ENCODE measurements at regions not wholly inside any gene's neighbourhood (a gene's known extent, or its start where the extent isn't known, plus 50 kb on each side); places are given as distances from the start of the nearest gene placed in this dataset.

DNA sequence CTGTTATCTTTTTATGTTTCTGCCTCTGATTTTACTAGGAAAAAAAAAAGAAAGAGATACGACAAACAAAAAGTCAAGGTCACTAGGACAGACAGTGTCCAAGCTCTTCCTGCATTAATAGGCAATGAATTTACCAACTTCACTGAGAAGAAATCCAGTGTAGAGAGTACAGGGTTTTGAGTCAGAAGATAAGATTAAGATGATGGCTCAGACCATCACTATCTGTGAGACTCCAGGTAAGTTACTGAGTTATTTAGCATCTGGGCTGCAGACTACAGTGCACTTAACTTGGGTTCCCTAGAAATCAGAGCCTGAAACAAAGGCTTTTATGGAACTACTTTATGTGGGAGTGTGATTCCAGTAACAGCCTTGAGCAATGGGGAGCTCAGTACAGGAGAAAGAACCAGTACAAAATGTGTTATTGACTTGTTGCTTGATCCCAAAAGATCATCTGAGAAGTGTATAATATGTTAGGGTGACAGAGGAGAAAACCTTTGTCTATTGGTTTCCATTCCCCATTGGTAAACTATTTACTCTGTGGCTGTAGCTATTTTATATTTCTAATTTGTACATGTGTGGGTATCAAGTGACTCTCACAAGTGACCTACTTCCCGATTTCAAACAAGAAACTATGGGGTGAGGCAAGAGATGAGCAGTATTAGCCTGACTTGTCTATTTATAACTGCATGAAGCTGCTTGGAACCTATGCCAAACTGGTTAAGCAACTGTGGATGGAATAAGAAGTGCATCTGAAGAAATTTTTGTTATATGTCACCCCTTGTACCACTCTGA is 395.8 kb downstream of the RAB38 start:
- H3K4me2 ChIP-seq (ENCODE audit: low read length): no peak overlapping the region
- H2AFZ ChIP-seq (ENCODE audit: low read depth, low read length): no peak overlapping the region
- H3K79me2 ChIP-seq (replicated peaks; ENCODE audit: insufficient read depth, low read length): no peaks in the 10 kb centered on the region
- H3K4me3 ChIP-seq (ENCODE audit: low read length): no peak overlapping the region
- H3K9me3 ChIP-seq (ENCODE audit: low read length): no peaks in the 10 kb centered on the region
- no peaks in the 10 kb centered on the region for H4K20me1 ChIP-seq (ENCODE audit: insufficient read depth)
- H3K36me3 ChIP-seq (ENCODE audit: insufficient read depth, low read length): no peaks in the 10 kb centered on the region
- H3K9me2 ChIP-seq (ENCODE audit: insufficient read depth, low read length): no peaks in the 10 kb centered on the region
- H3K27me3 ChIP-seq (ENCODE audit: insufficient read depth, low read depth, low read length): no peaks in the 10 kb centered on the region
- H3K27ac ChIP-seq (ENCODE audit: low read length): no peak overlapping the region
- no peaks in the 10 kb centered on the region for H3F3A ChIP-seq (ENCODE audit: insufficient read depth, low read length, poor library complexity, severe bottlenecking)
- TF ChIP-seq TAF1 (IDR thresholded peaks at IDR 0.05; ENCODE audit: low read depth) (no peak), EP300 (conservative IDR thresholded peaks at IDR 0.05; ENCODE audit: poor library complexity, severe bottlenecking) (no peak), SMC3 (conservative IDR thresholded peaks at IDR 0.05; ENCODE audit: poor library complexity) (no peak), POLR2AphosphoS5 (IDR thresholded peaks at IDR 0.05) (no peak), RAD21 (conservative IDR thresholded peaks at IDR 0.05) (no peak), EZH2 (IDR thresholded peaks at IDR 0.05; ENCODE audit: borderline replicate concordance, insufficient read depth, low read length, poor library complexity, severe bottlenecking) (no peak), MXI1 (conservative IDR thresholded peaks at IDR 0.05; ENCODE audit: poor library complexity, severe bottlenecking) (no peak)
- TF ChIP-seq, protein P1, sequence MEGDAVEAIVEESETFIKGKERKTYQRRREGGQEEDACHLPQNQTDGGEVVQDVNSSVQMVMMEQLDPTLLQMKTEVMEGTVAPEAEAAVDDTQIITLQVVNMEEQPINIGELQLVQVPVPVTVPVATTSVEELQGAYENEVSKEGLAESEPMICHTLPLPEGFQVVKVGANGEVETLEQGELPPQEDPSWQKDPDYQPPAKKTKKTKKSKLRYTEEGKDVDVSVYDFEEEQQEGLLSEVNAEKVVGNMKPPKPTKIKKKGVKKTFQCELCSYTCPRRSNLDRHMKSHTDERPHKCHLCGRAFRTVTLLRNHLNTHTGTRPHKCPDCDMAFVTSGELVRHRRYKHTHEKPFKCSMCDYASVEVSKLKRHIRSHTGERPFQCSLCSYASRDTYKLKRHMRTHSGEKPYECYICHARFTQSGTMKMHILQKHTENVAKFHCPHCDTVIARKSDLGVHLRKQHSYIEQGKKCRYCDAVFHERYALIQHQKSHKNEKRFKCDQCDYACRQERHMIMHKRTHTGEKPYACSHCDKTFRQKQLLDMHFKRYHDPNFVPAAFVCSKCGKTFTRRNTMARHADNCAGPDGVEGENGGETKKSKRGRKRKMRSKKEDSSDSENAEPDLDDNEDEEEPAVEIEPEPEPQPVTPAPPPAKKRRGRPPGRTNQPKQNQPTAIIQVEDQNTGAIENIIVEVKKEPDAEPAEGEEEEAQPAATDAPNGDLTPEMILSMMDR (IDR thresholded peaks at IDR 0.05; ENCODE audit: poor library complexity, severe bottlenecking): no peak
- TF ChIP-seq, protein P2, sequence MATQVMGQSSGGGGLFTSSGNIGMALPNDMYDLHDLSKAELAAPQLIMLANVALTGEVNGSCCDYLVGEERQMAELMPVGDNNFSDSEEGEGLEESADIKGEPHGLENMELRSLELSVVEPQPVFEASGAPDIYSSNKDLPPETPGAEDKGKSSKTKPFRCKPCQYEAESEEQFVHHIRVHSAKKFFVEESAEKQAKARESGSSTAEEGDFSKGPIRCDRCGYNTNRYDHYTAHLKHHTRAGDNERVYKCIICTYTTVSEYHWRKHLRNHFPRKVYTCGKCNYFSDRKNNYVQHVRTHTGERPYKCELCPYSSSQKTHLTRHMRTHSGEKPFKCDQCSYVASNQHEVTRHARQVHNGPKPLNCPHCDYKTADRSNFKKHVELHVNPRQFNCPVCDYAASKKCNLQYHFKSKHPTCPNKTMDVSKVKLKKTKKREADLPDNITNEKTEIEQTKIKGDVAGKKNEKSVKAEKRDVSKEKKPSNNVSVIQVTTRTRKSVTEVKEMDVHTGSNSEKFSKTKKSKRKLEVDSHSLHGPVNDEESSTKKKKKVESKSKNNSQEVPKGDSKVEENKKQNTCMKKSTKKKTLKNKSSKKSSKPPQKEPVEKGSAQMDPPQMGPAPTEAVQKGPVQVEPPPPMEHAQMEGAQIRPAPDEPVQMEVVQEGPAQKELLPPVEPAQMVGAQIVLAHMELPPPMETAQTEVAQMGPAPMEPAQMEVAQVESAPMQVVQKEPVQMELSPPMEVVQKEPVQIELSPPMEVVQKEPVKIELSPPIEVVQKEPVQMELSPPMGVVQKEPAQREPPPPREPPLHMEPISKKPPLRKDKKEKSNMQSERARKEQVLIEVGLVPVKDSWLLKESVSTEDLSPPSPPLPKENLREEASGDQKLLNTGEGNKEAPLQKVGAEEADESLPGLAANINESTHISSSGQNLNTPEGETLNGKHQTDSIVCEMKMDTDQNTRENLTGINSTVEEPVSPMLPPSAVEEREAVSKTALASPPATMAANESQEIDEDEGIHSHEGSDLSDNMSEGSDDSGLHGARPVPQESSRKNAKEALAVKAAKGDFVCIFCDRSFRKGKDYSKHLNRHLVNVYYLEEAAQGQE (IDR thresholded peaks at IDR 0.05; ENCODE audit: borderline replicate concordance): no peak
- H3K9ac ChIP-seq (ENCODE audit: low read length): no peak overlapping the region

DNA sequence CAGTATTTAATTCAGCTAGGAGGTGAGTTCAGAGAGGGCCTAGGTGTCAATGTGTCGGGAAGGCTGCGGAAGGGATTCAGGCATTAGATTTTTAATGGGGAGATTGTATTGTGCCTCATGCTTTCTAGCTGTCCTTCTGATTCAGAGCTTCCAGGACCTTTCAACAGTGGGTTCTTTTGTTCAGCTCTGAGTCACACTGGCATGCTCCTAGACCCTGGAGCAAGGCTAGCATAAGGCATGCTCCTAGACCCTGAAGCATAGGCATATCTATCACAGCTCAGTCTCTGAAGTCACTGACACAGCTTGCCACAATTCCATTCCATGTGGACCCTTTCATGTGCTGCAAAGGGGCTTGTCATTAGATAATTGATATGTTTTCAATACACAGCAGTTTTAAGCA is 396.9 kb downstream of the RAB38 start:
- no peak for TF ChIP-seq POLR2AphosphoS5 (IDR thresholded peaks at IDR 0.05)
- TF ChIP-seq RAD21 (conservative IDR thresholded peaks at IDR 0.05): no peak
- TF ChIP-seq MXI1 (conservative IDR thresholded peaks at IDR 0.05; ENCODE audit: poor library complexity, severe bottlenecking): no peak
- no peak for TF ChIP-seq EZH2 (IDR thresholded peaks at IDR 0.05; ENCODE audit: borderline replicate concordance, insufficient read depth, low read length, poor library complexity, severe bottlenecking)
- TF ChIP-seq, protein P2 (IDR thresholded peaks at IDR 0.05; ENCODE audit: borderline replicate concordance): no peak
- no peak for TF ChIP-seq TAF1 (IDR thresholded peaks at IDR 0.05; ENCODE audit: low read depth)
- TF ChIP-seq, protein P1 (IDR thresholded peaks at IDR 0.05; ENCODE audit: poor library complexity, severe bottlenecking): no peak
- no peak for TF ChIP-seq EP300 (conservative IDR thresholded peaks at IDR 0.05; ENCODE audit: poor library complexity, severe bottlenecking)
- no peak for TF ChIP-seq SMC3 (conservative IDR thresholded peaks at IDR 0.05; ENCODE audit: poor library complexity)
- Histone ChIP-seq H3K9me3 (ENCODE audit: low read length) (no peaks in the 10 kb centered on the region), H3K9me2 (ENCODE audit: insufficient read depth, low read length) (no peaks in the 10 kb centered on the region), H3K27me3 (ENCODE audit: insufficient read depth, low read depth, low read length) (no peaks in the 10 kb centered on the region), H3K27ac (ENCODE audit: low read length) (no peak overlapping the region), H3F3A (ENCODE audit: insufficient read depth, low read length, poor library complexity, severe bottlenecking) (no peaks in the 10 kb centered on the region), H3K79me2 (replicated peaks; ENCODE audit: insufficient read depth, low read length) (no peaks in the 10 kb centered on the region), H4K20me1 (ENCODE audit: insufficient read depth) (no peaks in the 10 kb centered on the region), H3K9ac (ENCODE audit: low read length) (no peak overlapping the region), H3K36me3 (ENCODE audit: insufficient read depth, low read length) (no peaks in the 10 kb centered on the region), H3K4me2 (ENCODE audit: low read length) (no peak overlapping the region), H2AFZ (ENCODE audit: low read depth, low read length) (no peak overlapping the region), H3K4me3 (ENCODE audit: low read length) (no peak overlapping the region)

Measured in neural cell (in vitro differentiated cells).